ENCODE measurements at regions not wholly inside any gene's neighbourhood (a gene's known extent, or its start where the extent isn't known, plus 50 kb on each side); places are given as distances from the start of the nearest gene placed in this dataset.

- no peak for DNase-seq
These were observed 242.2 kb upstream of the ZPLD1 start for GRCh38 chr3:102192575-102192974.

GRCh38 chr3:102193255-102193654, 241.6 kb upstream of the ZPLD1 start:
- DNase-seq = no peak

- no peak for DNase-seq
These were observed 240.8 kb upstream of the ZPLD1 start for GRCh38 chr3:102194001-102194400.

GRCh38 chr3:102194760-102195159, 240.1 kb upstream of the ZPLD1 start:
- no peak for DNase-seq

- no peak for DNase-seq
These were observed 239.4 kb upstream of the ZPLD1 start for GRCh38 chr3:102195198-102195948.

GRCh38 chr3:102200126-102200525, 234.7 kb upstream of the ZPLD1 start:
- no peak for DNase-seq

- DNase-seq = no peak
These were observed 234.3 kb upstream of the ZPLD1 start for GRCh38 chr3:102200560-102200959.

- no peak for DNase-seq
These were observed 229.2 kb upstream of the ZPLD1 start for GRCh38 chr3:102205647-102206046.

GRCh38 chr3:102206511-102207031, 228.2 kb upstream of the ZPLD1 start:
- DNase-seq = no peak

GRCh38 chr3:102207151-102207571, 227.7 kb upstream of the ZPLD1 start:
- no peak for DNase-seq

- DNase-seq = no peak
These were observed 219.6 kb upstream of the ZPLD1 start for GRCh38 chr3:102215166-102215565.

- no peak for DNase-seq
These were observed 211.7 kb upstream of the ZPLD1 start for GRCh38 chr3:102223132-102223531.

GRCh38 chr3:102224171-102224570, 210.6 kb upstream of the ZPLD1 start:
- no peak for DNase-seq

- no peak for DNase-seq
These were observed 209.8 kb upstream of the ZPLD1 start for GRCh38 chr3:102225005-102225404.

GRCh38 chr3:102225407-102226132, 209.2 kb upstream of the ZPLD1 start:
- peak; percentile 37 for DNase-seq

GRCh38 chr3:102226463-102226862, 208.4 kb upstream of the ZPLD1 start:
- no peak for DNase-seq

- peak; percentile 84 for DNase-seq
These were observed 205.7 kb upstream of the ZPLD1 start for GRCh38 chr3:102229062-102229655.

GRCh38 chr3:102230057-102230456, 204.8 kb upstream of the ZPLD1 start:
- no peak for DNase-seq

GRCh38 chr3:102233881-102234280, 200.9 kb upstream of the ZPLD1 start:
- no peak for DNase-seq

- no peak for DNase-seq
These were observed 199.1 kb upstream of the ZPLD1 start for GRCh38 chr3:102235679-102236078.

GRCh38 chr3:102237181-102237580, 197.6 kb upstream of the ZPLD1 start:
- no peak for DNase-seq

GRCh38 chr3:102237838-102238237, 197.0 kb upstream of the ZPLD1 start:
- DNase-seq = no peak

- peak; percentile 26 for DNase-seq
These were observed 196.5 kb upstream of the ZPLD1 start for GRCh38 chr3:102238362-102238761.

- no peak for DNase-seq
These were observed 194.1 kb upstream of the ZPLD1 start for GRCh38 chr3:102240720-102241119.
